Mucosa of descending colon (tissue), 3 donors: ENCODE measurements at regions not wholly inside any gene's neighbourhood (a gene's known extent, or its start where the extent isn't known, plus 50 kb on each side); places are given as distances from the start of the nearest gene placed in this dataset.

Experiments
- ATAC-seq: fragments of 200-7000 bp; cut with Tn5 transposase; one replicate; pipeline ENCODE4 v1.9.1; 2020; ENCODE audit warnings: mild to moderate bottlenecking, moderate library complexity
- DNase-seq, 3 donors: peaks; one replicate each; pipeline ENCODE4 v3.0.0-alpha.2; 2020
- H3K36me3 ChIP-seq: fragments of 200-600 bp; one replicate; pipeline ENCODE4 v1.8.0; 2021; ENCODE audit warnings: low read depth, mild to moderate bottlenecking
- H3K4me1 ChIP-seq: fragments of 200-600 bp; one replicate; pipeline ENCODE4 v1.8.0; 2021; ENCODE audit warnings: low read depth, mild to moderate bottlenecking
- H3K4me3 ChIP-seq: fragments of 200-600 bp; one replicate; pipeline ENCODE4 v1.8.0; 2021; ENCODE audit warnings: mild to moderate bottlenecking
- H3K9me3 ChIP-seq: fragments of 200-600 bp; one replicate; pipeline ENCODE4 v1.8.0; 2021; ENCODE audit warnings: mild to moderate bottlenecking
- CTCF ChIP-seq: fragments of 200-600 bp; IDR thresholded peaks from one replicate; pipeline ENCODE4 v1.8.0; 2022; ENCODE audit warnings: antibody characterized with exemption, mild to moderate bottlenecking
- intact Hi-C, 2 donors: fragments of 100-400 bp; cut with DNase I in 1 of 2; cut with micrococcal nuclease in 1 of 2; formaldehyde crosslinking; loops; one replicate each; pipeline versions ENCODE4 v1.11.0 to v1.11.1; 2022; cut with DNase I, micrococcal nuclease
- donor health status: DM: no; HTN: no; CAD: no; lungs with moderate emphysema.
- donor health status: DM: no; HTN: no; CAD: no.
- donor health status: DM: no; HTN: yes; CAD: no.

- no peaks in the 10 kb centered on the region for H3K36me3 ChIP-seq
- DNase-seq (no peak), ATAC-seq (no peak)
- intact Hi-C loops, result no loop called here
- no peak for TF ChIP-seq CTCF
- no peak overlapping the region for H3K4me3 ChIP-seq
- H3K9me3 ChIP-seq, result no peaks in the 10 kb centered on the region
- H3K4me1 ChIP-seq, result no peaks in the 10 kb centered on the region
Observed at GRCh38 chr2:187054501-187055319, 205.7 kb upstream of the ZSWIM2 start.

GRCh38 chr2:187051350-187051749 is 202.4 kb upstream of the ZSWIM2 start:
- Histone ChIP-seq H3K36me3 (no peaks in the 10 kb centered on the region), H3K4me1 (no peaks in the 10 kb centered on the region), H3K4me3 (no peak overlapping the region), H3K9me3 (no peaks in the 10 kb centered on the region)
- DNase-seq, result no peak
- intact Hi-C loops, result no loop called here
- ATAC-seq, result no peak
- no peak for TF ChIP-seq CTCF

GRCh38 chr2:187050409-187050998 is 201.5 kb upstream of the ZSWIM2 start:
- intact Hi-C loops, result no loop called here
- ATAC-seq (no peak), DNase-seq (no peak)
- H3K36me3 ChIP-seq, result no peaks in the 10 kb centered on the region
- TF ChIP-seq CTCF, result no peak
- H3K9me3 ChIP-seq, result no peaks in the 10 kb centered on the region
- H3K4me3 ChIP-seq, result no peak overlapping the region
- H3K4me1 ChIP-seq, result no peaks in the 10 kb centered on the region

GRCh38 chr2:187037310-187037709 is 188.3 kb upstream of the ZSWIM2 start:
- H3K36me3 ChIP-seq, result no peaks in the 10 kb centered on the region
- no peaks in the 10 kb centered on the region for H3K9me3 ChIP-seq
- no peak overlapping the region for H3K4me3 ChIP-seq
- no peaks in the 10 kb centered on the region for H3K4me1 ChIP-seq
- ATAC-seq (no peak), DNase-seq (no peak)
- intact Hi-C loops, result no loop called here
- TF ChIP-seq CTCF, result no peak

- no peaks in the 10 kb centered on the region for H3K9me3 ChIP-seq
Observed at GRCh38 chr2:187034434-187034833, 185.5 kb upstream of the ZSWIM2 start.

More at GRCh38 chr2:187034434-187034833, 185.5 kb upstream of the ZSWIM2 start:
- intact Hi-C loops, result no loop called here
- H3K36me3 ChIP-seq, result no peaks in the 10 kb centered on the region
- H3K4me3 ChIP-seq, result no peak overlapping the region
- TF ChIP-seq CTCF, result no peak
- no peak for DNase-seq
- no peaks in the 10 kb centered on the region for H3K4me1 ChIP-seq
- ATAC-seq, result no peak
